Lower lobe of right lung (tissue), 2 donors: ENCODE measurements at regions not wholly inside any gene's neighbourhood (a gene's known extent, or its start where the extent isn't known, plus 50 kb on each side); places are given as distances from the start of the nearest gene placed in this dataset.
A peak's percentile ranks its signal among the peaks of the same experiment; 100 is the strongest.

Experiments
- ATAC-seq, 2 donors: fragments of 200-7000 bp; cut with Tn5 transposase; one replicate each; pipeline ENCODE4 v1.9.1; 2020 to 2022; ENCODE audit warnings: mild to moderate bottlenecking in 2 of 2, moderate library complexity in 2 of 2
- DNase-seq: peaks from one replicate; pipeline ENCODE4 v3.0.0-alpha.2; 2020
- H3K27ac ChIP-seq: fragments of 200-600 bp; one replicate; pipeline ENCODE4 v1.8.0; 2022
- H3K27me3 ChIP-seq: fragments of 200-600 bp; one replicate; pipeline ENCODE4 v1.8.0; 2022; ENCODE audit warnings: low read depth
- H3K36me3 ChIP-seq: fragments of 200-600 bp; one replicate; pipeline ENCODE4 v1.8.0; 2022; ENCODE audit warnings: mild to moderate bottlenecking
- H3K4me1 ChIP-seq: fragments of 200-600 bp; one replicate; pipeline ENCODE4 v1.8.0; 2022
- H3K4me3 ChIP-seq: fragments of 200-600 bp; one replicate; pipeline ENCODE4 v1.8.0; 2022; ENCODE audit warnings: mild to moderate bottlenecking
- H3K9me3 ChIP-seq: fragments of 200-600 bp; one replicate; pipeline ENCODE4 v1.8.0; 2022
- intact Hi-C: fragments of 100-400 bp; cut with DNase I; formaldehyde crosslinking; loops from one replicate; pipeline ENCODE4 v1.11.0; 2022
- TF ChIP-seq, protein P1 (sequence below): fragments of 200-600 bp; IDR thresholded peaks from one replicate; pipeline ENCODE4 v1.8.0; 2022; ENCODE audit warnings: antibody characterized with exemption, mild to moderate bottlenecking
- donor health status: DM: no; HTN: yes; CAD: no; lungs with severe emphysema.

DNA sequence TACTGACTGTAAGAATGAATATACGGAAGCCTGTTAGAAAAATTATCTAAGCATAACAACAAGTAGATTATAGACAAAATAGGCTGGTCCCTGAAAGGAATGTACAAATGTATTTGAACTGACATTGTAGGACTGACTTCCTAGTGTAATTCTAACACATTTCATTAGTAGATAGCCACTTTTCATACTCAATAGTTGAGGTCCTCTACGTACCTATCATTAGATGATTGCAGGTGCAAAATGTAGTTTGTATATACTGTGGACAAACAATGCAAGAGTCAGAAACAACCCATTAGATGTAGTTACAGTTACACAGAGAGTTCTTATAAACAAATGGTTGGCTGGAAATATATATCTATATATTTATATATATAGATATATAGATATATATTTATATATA lies 402.3 kb upstream of the SLITRK6 start:
- TF ChIP-seq, protein P1, sequence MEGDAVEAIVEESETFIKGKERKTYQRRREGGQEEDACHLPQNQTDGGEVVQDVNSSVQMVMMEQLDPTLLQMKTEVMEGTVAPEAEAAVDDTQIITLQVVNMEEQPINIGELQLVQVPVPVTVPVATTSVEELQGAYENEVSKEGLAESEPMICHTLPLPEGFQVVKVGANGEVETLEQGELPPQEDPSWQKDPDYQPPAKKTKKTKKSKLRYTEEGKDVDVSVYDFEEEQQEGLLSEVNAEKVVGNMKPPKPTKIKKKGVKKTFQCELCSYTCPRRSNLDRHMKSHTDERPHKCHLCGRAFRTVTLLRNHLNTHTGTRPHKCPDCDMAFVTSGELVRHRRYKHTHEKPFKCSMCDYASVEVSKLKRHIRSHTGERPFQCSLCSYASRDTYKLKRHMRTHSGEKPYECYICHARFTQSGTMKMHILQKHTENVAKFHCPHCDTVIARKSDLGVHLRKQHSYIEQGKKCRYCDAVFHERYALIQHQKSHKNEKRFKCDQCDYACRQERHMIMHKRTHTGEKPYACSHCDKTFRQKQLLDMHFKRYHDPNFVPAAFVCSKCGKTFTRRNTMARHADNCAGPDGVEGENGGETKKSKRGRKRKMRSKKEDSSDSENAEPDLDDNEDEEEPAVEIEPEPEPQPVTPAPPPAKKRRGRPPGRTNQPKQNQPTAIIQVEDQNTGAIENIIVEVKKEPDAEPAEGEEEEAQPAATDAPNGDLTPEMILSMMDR, result no peak

DNA sequence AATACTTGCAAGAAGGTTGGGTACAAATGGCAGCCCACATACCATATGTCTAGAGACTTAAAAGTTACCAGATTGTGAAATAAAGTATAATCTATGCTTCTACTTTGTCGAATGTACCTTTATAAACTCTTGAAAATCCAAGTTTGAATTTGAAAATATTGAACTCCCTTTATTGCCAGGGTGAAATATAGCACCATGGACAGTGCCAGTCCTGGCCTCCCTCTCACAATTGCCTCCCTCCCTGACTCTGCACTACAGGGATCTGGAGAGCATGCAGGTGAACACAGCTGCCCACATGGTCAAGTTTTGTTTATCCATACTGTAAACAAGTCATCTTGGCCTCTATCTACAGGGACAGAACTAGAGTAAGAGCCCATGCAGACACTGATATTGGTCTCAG lies 394.1 kb upstream of the SLITRK6 start:
- no peaks in the 10 kb centered on the region for H3K27me3 ChIP-seq
- no peaks in the 10 kb centered on the region for H3K36me3 ChIP-seq
- no peaks in the 10 kb centered on the region for H3K4me1 ChIP-seq
- ATAC-seq (no peak), DNase-seq (no peak)
- no peak overlapping the region for H3K4me3 ChIP-seq
- no peak overlapping the region for H3K27ac ChIP-seq
- no peaks in the 10 kb centered on the region for H3K9me3 ChIP-seq
- intact Hi-C loops, result no loop called here
- TF ChIP-seq, protein P1, result no peak

More for the DNA sequence above, 402.3 kb upstream of the SLITRK6 start:
- H3K9me3 ChIP-seq, result no peaks in the 10 kb centered on the region
- H3K27ac ChIP-seq, result no peak overlapping the region
- ATAC-seq (no peak), DNase-seq (no peak)
- intact Hi-C loops, result no loop called here
- H3K4me3 ChIP-seq, result no peak overlapping the region
- no peaks in the 10 kb centered on the region for H3K36me3 ChIP-seq
- H3K27me3 ChIP-seq, result no peaks in the 10 kb centered on the region
- H3K4me1 ChIP-seq, result no peaks in the 10 kb centered on the region

DNA sequence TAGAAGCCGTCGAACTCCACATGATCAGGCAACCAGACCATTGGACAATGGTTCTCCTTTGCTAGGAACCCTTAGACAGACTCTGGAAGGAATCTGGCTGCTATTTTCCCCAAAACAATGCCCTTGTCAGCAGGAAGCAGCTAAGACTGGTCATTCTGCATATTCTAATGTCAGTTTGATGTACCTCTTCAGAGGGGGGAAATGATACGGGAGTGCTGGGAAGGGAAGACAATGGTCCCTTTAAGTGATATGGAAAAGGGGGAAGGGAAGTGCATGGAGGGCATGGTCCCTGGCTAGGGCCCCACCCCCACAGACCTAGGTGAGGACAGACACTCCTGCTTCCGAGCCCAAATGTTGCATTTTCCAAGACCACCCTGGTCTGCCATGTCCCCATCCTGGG lies 389.0 kb upstream of the SLITRK6 start:
- intact Hi-C loops, result no loop called here
- no peak overlapping the region for H3K27ac ChIP-seq
- H3K27me3 ChIP-seq, result no peaks in the 10 kb centered on the region
- TF ChIP-seq, protein P1, result no peak
- H3K36me3 ChIP-seq, result no peaks in the 10 kb centered on the region
- ATAC-seq, result no peak
- H3K9me3 ChIP-seq, result no peaks in the 10 kb centered on the region
- H3K4me3 ChIP-seq, result no peak overlapping the region
- no peaks in the 10 kb centered on the region for H3K4me1 ChIP-seq
- DNase-seq, result no peak

DNA sequence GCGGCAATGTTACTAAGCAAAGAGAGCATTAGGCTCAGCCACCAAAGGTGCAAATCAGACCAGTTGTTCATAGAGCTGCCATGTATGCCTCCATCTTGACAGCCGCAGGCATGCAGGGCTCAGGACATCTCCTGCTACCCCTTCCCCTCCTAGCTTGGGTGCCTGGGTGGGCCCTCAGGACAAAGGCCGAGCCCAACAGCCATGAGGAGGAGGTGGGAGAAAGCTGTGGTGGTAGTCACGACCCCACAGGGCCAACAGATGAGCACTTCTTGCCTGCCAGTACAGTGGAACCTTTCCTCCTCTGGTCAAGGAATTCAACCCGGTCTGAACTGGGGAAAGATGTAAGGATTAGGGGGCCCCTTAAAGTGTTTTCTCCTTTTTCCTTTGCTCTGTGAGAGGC lies 386.4 kb upstream of the SLITRK6 start:
- no peaks in the 10 kb centered on the region for H3K4me1 ChIP-seq
- H3K27me3 ChIP-seq, result no peaks in the 10 kb centered on the region
- no peak overlapping the region for H3K4me3 ChIP-seq
- ATAC-seq (no peak), DNase-seq (no peak)
- intact Hi-C loops, result no loop called here
- peaks cover 6% of the 10 kb centered on the region for H3K9me3 ChIP-seq
- TF ChIP-seq, protein P1, result no peak
- no peak overlapping the region for H3K27ac ChIP-seq
- no peaks in the 10 kb centered on the region for H3K36me3 ChIP-seq

DNA sequence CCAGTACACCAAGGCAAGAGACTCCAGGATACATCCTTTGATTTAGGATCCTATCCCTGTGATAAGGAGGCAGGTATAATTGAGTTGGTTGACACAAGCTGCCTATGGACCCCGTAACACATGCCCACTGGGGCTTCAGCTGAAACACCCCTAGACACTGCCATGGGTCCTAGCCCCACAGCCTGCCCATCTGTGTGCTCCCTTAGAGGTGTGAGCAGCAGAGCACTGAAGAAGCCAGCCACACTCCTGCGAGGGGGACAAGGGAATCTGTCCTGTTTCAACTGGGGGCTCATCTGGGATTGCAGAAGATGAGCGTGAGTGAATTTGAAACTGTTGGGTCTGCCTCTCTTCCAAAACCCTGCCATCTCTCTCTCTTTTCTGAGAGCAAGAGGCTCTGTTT lies 385.9 kb upstream of the SLITRK6 start:
- DNase-seq (no peak), ATAC-seq (peak in 1 of 2 donors; percentile 28)

More for the DNA sequence above, 385.9 kb upstream of the SLITRK6 start:
- Histone ChIP-seq H3K4me3 (no peak overlapping the region), H3K27ac (no peak overlapping the region), H3K4me1 (no peaks in the 10 kb centered on the region), H3K27me3 (no peaks in the 10 kb centered on the region), H3K9me3 (peaks cover 6% of the 10 kb centered on the region), H3K36me3 (no peaks in the 10 kb centered on the region)
- intact Hi-C loops, result no loop called here
- TF ChIP-seq, protein P1, result no peak
